Coronary artery (tissue), 2 donors: ENCODE measurements at regions not wholly inside any gene's neighbourhood (a gene's known extent, or its start where the extent isn't known, plus 50 kb on each side); places are given as distances from the start of the nearest gene placed in this dataset.
"Not testable (repeated sequence)": the region's sequence is repeated elsewhere in the genome, so short reads cannot be mapped to it uniquely, and the experiment has no call there.

Experiments
- DNase-seq: peaks from one replicate; pipeline ENCODE4 v3.0.0-alpha.2; 2017; ENCODE audit warnings: low spot score
- H3K27ac ChIP-seq, 2 donors: fragments of 200-600 bp; sonication (generic); one replicate each; pipeline ENCODE4 v1.5.1; 2016 to 2019
- H3K4me3 ChIP-seq: fragments of 200-600 bp; sonication (generic); 2 replicates; pipeline ENCODE4 v1.5.1; 2016; ENCODE audit warnings: mild to moderate bottlenecking, moderate library complexity
- CTCF ChIP-seq: fragments of 200-600 bp; sonication (generic); IDR thresholded peaks from one replicate; pipeline ENCODE4 v1.5.1; 2019; ENCODE audit warnings: antibody characterized with exemption

- TF ChIP-seq CTCF = no peak
- Histone ChIP-seq H3K4me3 (no peak overlapping the region), H3K27ac (no peak overlapping the region)
- DNase-seq = no peak
These were observed 675.1 kb downstream of the GBE1 start for GRCh38 chr3:81086348-81086747.

GRCh38 chr3:81080608-81081007, 680.8 kb downstream of the GBE1 start:
- DNase-seq = no peak
- no peak for TF ChIP-seq CTCF
- Histone ChIP-seq H3K27ac (no peak overlapping the region), H3K4me3 (no peak overlapping the region)

DNA sequence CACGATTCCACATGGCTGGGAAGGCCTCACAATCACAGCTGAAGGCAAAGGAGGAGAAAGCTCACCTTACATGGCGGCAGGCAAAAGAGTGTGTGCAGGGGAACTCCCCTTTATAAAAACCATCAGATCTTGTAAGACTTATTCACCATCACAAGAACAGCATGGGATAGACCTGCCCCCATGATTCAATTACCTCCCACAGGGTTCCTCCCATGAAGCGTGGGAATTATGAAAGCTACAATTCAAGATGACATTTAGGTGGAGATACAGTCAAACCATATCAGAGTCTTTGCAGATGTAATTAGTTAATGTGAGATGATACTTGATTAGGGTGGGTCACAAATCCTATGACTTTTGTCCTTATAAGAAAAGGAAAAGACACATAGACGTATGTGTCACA, 688.9 kb downstream of the GBE1 start:
- no peak for DNase-seq
- H3K27ac ChIP-seq = no peak overlapping the region
- no peak for TF ChIP-seq CTCF
- no peak overlapping the region for H3K4me3 ChIP-seq

- no peak for DNase-seq
- TF ChIP-seq CTCF = no peak
- Histone ChIP-seq H3K27ac (no peak overlapping the region), H3K4me3 (no peak overlapping the region)
These were observed 692.9 kb downstream of the GBE1 start for GRCh38 chr3:81068546-81068945.

DNA sequence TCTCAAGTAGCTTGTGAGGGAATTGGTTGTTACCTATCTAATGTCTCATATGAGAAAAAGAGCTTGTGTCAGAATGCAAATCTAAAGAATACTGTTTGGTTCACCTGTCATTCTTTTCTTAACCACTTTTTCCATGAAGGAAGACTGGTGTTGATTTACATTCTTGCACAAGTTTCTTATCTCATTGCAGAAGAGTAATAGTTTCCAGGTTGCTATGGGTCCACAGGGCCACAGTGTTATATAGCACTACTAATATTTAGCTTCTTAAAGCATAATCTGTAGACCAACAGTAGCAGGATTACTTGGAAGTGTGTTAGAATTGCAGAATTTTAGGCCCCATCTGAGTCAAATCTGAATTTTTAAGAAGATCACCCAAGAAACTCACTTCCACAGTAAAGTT, 697.5 kb downstream of the GBE1 start:
- no peak for TF ChIP-seq CTCF
- Histone ChIP-seq H3K4me3 (no peak overlapping the region), H3K27ac (no peak overlapping the region)
- DNase-seq = no peak

- not testable (repeated sequence) for H3K4me3 ChIP-seq, H3K27ac ChIP-seq, DNase-seq
These were observed 710.3 kb downstream of the GBE1 start for GRCh38 chr3:81051133-81051532.

DNA sequence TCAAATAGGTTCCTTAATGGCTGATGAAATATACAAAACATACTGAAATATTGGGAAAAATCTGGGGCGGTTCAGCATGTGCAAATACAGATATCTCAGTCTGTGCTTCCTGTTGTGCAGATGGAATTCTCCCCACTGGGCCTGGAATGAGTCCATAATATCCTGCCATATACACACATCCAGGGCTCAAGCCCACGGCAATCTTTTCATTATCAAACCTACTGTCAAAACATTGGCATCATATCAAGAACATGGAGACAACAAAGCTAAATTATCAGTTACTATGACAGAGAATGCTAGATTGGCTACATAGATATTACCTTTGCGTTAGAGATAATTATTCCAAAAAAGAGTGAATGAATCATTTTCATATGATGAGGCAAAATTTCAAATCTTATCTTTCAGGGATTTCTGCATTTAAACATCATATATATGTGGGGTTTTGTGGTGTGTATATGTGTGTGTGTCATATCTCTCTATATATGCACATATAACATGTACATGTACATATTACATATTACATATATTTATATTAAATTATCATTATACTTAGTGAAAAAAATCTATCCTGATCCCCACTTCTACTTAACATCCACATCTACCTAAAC, 713.3 kb downstream of the GBE1 start:
- DNase-seq = no peak
- H3K4me3 ChIP-seq = no peak overlapping the region
- H3K27ac ChIP-seq = no peak overlapping the region
- no peak for TF ChIP-seq CTCF

DNA sequence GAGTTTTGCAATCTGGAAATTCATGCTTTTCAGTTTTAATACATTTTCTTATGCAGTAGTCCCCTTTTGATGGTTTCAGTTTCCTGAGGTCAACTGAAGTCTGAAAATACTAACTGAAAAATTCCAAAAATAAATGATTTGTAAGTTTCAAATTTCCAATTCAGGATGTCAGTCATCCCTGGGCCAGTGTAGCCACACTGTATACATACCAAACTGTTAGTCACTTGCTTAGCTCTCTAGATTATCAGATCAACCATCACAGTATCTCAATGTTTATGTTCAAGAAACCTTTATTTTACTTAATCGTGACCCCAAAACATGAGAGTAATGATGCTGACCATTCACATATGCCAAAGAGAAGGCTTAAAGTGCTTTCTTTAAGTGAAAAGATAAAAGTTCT, 715.5 kb downstream of the GBE1 start:
- TF ChIP-seq CTCF = no peak
- Histone ChIP-seq H3K4me3 (no peak overlapping the region), H3K27ac (no peak overlapping the region)
- no peak for DNase-seq
